Endodermal cell (in vitro differentiated cells): ENCODE measurements at regions not wholly inside any gene's neighbourhood (a gene's known extent, or its start where the extent isn't known, plus 50 kb on each side); places are given as distances from the start of the nearest gene placed in this dataset.

Experiments used
- DNase-seq: peaks from one replicate; pipeline ENCODE4 v3.0.0-alpha.2; 2017
- H3K27ac ChIP-seq: 2 replicates; pipeline ENCODE4 v1.5.1; 2013; ENCODE audit warnings: mild to moderate bottlenecking, low read depth, low read length, moderate library complexity
- H3K27me3 ChIP-seq: 2 replicates; pipeline ENCODE4 v1.6.1; 2013; ENCODE audit warnings: mild to moderate bottlenecking, low read length, moderate library complexity; ENCODE audit not compliant: insufficient read depth, control insufficient read depth, poor library complexity, severe bottlenecking
- H3K36me3 ChIP-seq: 2 replicates; pipeline ENCODE4 v1.7.0; 2013; ENCODE audit warnings: mild to moderate bottlenecking, low read length, moderate library complexity; ENCODE audit not compliant: control insufficient read depth, insufficient read depth
- H3K4me1 ChIP-seq: one replicate; pipeline ENCODE4 v1.7.0; 2013; ENCODE audit warnings: low read length; ENCODE audit not compliant: control insufficient read depth, insufficient read depth
- H3K4me3 ChIP-seq: 2 replicates; pipeline ENCODE4 v1.5.1; 2013; ENCODE audit warnings: mild to moderate bottlenecking, low read length, moderate library complexity
- H3K9ac ChIP-seq: 2 replicates; pipeline ENCODE4 v1.6.1; 2013; ENCODE audit warnings: mild to moderate bottlenecking, low read length, moderate library complexity; ENCODE audit not compliant: poor library complexity, severe bottlenecking; ENCODE audit errors: extremely low read depth
- H3K9me3 ChIP-seq: 2 replicates; pipeline ENCODE4 v1.6.1; 2013; ENCODE audit warnings: mild to moderate bottlenecking, low read length, moderate library complexity; ENCODE audit not compliant: control insufficient read depth
- H3K27ac Mint-ChIP-seq: 2 replicates; pipeline ENCODE4 v1.8.0; 2020; ENCODE audit warnings: mixed read lengths
- H3K27me3 Mint-ChIP-seq: 2 replicates; pipeline ENCODE4 v1.8.0; 2021; ENCODE audit warnings: mild to moderate bottlenecking, mixed read lengths; ENCODE audit not compliant: insufficient read depth
- H3K36me3 Mint-ChIP-seq: 2 replicates; pipeline ENCODE4 v1.8.0; 2020; ENCODE audit warnings: low read depth, mixed read lengths
- H3K4me1 Mint-ChIP-seq: 2 replicates; pipeline ENCODE4 v1.8.0; 2020; ENCODE audit warnings: mixed read lengths
- H3K4me3 Mint-ChIP-seq: 2 replicates; pipeline ENCODE4 v1.8.0; 2020; ENCODE audit warnings: mild to moderate bottlenecking, moderate library complexity, mixed read lengths
- H3K9me3 Mint-ChIP-seq: 2 replicates; pipeline ENCODE4 v1.8.0; 2020; ENCODE audit warnings: mild to moderate bottlenecking, mixed read lengths
- CTCF ChIP-seq: fragments of 200-600 bp; sonication (generic); conservative IDR thresholded peaks from 2 replicates; pipeline ENCODE4 v1.5.0; 2021; ENCODE audit warnings: antibody characterized with exemption, mild to moderate bottlenecking
- WGBS, 2 experiments: methylation state at CpG; one replicate each; pipeline versions ENCODE4 v1.1.5 to v1.1.7; 2013; ENCODE audit warnings: missing lambda C conversion rate in 2 of 2, mixed read lengths in 1 of 2; ENCODE audit not compliant: insufficient coverage in 1 of 2, insufficient read length in 1 of 2; 5-methylcytosine and 5-hydroxymethylcytosine counted together

- no peaks in the 10 kb centered on the region for H3K9me3 ChIP-seq
- no peaks in the 10 kb centered on the region for H3K27me3 Mint-ChIP-seq
- no peak for TF ChIP-seq CTCF
- no peak overlapping the region for H3K4me3 Mint-ChIP-seq
- H3K9ac ChIP-seq: no peak overlapping the region
- peaks cover 18% of the 10 kb centered on the region for H3K4me1 Mint-ChIP-seq
- no peak overlapping the region for H3K27ac Mint-ChIP-seq
- no peaks in the 10 kb centered on the region for H3K27me3 ChIP-seq
- H3K4me3 ChIP-seq: no peak overlapping the region
- H3K36me3 Mint-ChIP-seq: no peaks in the 10 kb centered on the region
- H3K27ac ChIP-seq: no peak overlapping the region
- peaks cover 2% of the 10 kb centered on the region for H3K9me3 Mint-ChIP-seq
- no peak for DNase-seq
- H3K4me1 ChIP-seq: no peaks in the 10 kb centered on the region
- WGBS, 2 experiments: 81 to 83% methylated on average over 4 to 6 of the region's 6 CpGs
- no peaks in the 10 kb centered on the region for H3K36me3 ChIP-seq
These were observed 721.9 kb downstream of the TNS3 start for GRCh38 chr7:46859963-46860475.

- WGBS, 2 experiments: 84 to 85% methylated on average over 4 of the region's 4 CpGs
- DNase-seq: no peak
These were observed 726.1 kb downstream of the TNS3 start for GRCh38 chr7:46855851-46856250.

GRCh38 chr7:46854958-46855473 lies 726.9 kb downstream of the TNS3 start:
- Histone ChIP-seq H3K4me3 (no peak overlapping the region), H3K27me3 (no peaks in the 10 kb centered on the region), H3K27ac (no peak overlapping the region), H3K36me3 (no peaks in the 10 kb centered on the region), H3K9me3 (no peaks in the 10 kb centered on the region), H3K9ac (no peak overlapping the region), H3K4me1 (no peaks in the 10 kb centered on the region)
- no peak for DNase-seq
- H3K27ac Mint-ChIP-seq: no peak overlapping the region
- no peak for TF ChIP-seq CTCF
- WGBS, 2 experiments: 92 to 100% methylated on average over 1 of the region's 1 CpG
- H3K27me3 Mint-ChIP-seq: no peaks in the 10 kb centered on the region
- no peaks in the 10 kb centered on the region for H3K9me3 Mint-ChIP-seq
- H3K36me3 Mint-ChIP-seq: no peaks in the 10 kb centered on the region
- peaks cover 1% of the 10 kb centered on the region for H3K4me1 Mint-ChIP-seq
- H3K4me3 Mint-ChIP-seq: no peak overlapping the region

More at GRCh38 chr7:46855851-46856250, 726.1 kb downstream of the TNS3 start:
- Mint-ChIP-seq H3K4me3 (no peak overlapping the region), H3K27me3 (no peaks in the 10 kb centered on the region), H3K4me1 (peaks cover 9% of the 10 kb centered on the region), H3K9me3 (no peaks in the 10 kb centered on the region), H3K27ac (no peak overlapping the region), H3K36me3 (no peaks in the 10 kb centered on the region)
- Histone ChIP-seq H3K9me3 (no peaks in the 10 kb centered on the region), H3K27me3 (no peaks in the 10 kb centered on the region), H3K9ac (no peak overlapping the region), H3K4me1 (no peaks in the 10 kb centered on the region), H3K4me3 (no peak overlapping the region), H3K27ac (no peak overlapping the region), H3K36me3 (no peaks in the 10 kb centered on the region)
- no peak for TF ChIP-seq CTCF
